SK-N-SH (cell line): ENCODE measurements at regions not wholly inside any gene's neighbourhood (a gene's known extent, or its start where the extent isn't known, plus 50 kb on each side); places are given as distances from the start of the nearest gene placed in this dataset.

ENCODE experiments used
- CTCF ChIA-PET: fragments of 300-600, 350-600 bp; formaldehyde crosslinking; extraction: SDS; loops from one replicate; lab custom pipeline; 2021; lab: Yijun Ruan, JAX
- POLR2A ChIA-PET: fragments of 350-600 bp; sonication (Branson Sonifier 250); formaldehyde crosslinking; extraction: SDS; loops from one replicate; lab custom pipeline; 2020; ENCODE audit warnings: antibody characterized with exemption, inconsistent platforms; lab: Yijun Ruan, JAX
- DNase-seq: peaks from one replicate; pipeline ENCODE4 v3.0.0; 2012
- H2AFZ ChIP-seq: fragments of 200-600 bp; sonication (generic); 2 replicates; pipeline ENCODE4 v1.8.1; 2016; ENCODE audit warnings: antibody characterized with exemption, mild to moderate bottlenecking, low read depth
- H3F3A ChIP-seq: fragments of 200-600 bp; sonication (generic); replicated peaks from 2 replicates; pipeline ENCODE3; 2016; ENCODE audit warnings: antibody characterized with exemption, mild to moderate bottlenecking; ENCODE audit not compliant: insufficient read depth
- H3K27ac ChIP-seq, 2 experiments: fragments of 200-500 bp in 1 of 2; fragments of 200-600 bp in 1 of 2; sonication (Bioruptor generic) in 1 of 2; sonication (generic), shearing (Covaris generic) in 1 of 2; 2 replicates each; pipeline versions ENCODE4 v1.5.1 to v1.6.1; 2014 to 2016; ENCODE audit warnings: low read depth in 2 of 2, inconsistent platforms in 1 of 2, low read length in 1 of 2, mild to moderate bottlenecking in 1 of 2, mixed read lengths in 1 of 2
- H3K27me3 ChIP-seq: fragments of 200-600 bp; sonication (generic), shearing (Covaris generic); 2 replicates; pipeline ENCODE4 v1.6.1; 2016; ENCODE audit warnings: mixed run types; ENCODE audit not compliant: insufficient read depth
- H3K36me3 ChIP-seq, 2 experiments: fragments of 200-500 bp in 1 of 2; fragments of 200-600 bp in 1 of 2; sonication (Bioruptor generic) in 1 of 2; sonication (generic) in 1 of 2; replicated peaks in 1 of 2; 2 replicates each; pipeline versions ENCODE3 to v1.5.1; 2014 to 2016; ENCODE audit warnings: low read length in 1 of 2, mild to moderate bottlenecking in 1 of 2; ENCODE audit not compliant: insufficient read depth in 2 of 2, control insufficient read depth in 1 of 2
- H3K4me1 ChIP-seq, 2 experiments: fragments of 200-500 bp in 1 of 2; fragments of 200-600 bp in 1 of 2; sonication (Bioruptor generic) in 1 of 2; sonication (generic), shearing (Covaris generic) in 1 of 2; 2 replicates each; pipeline versions ENCODE4 v1.5.1 to v1.6.1; 2014 to 2016; ENCODE audit warnings: low read depth in 1 of 2, low read length in 1 of 2, mixed run types in 1 of 2; ENCODE audit not compliant: insufficient read depth in 2 of 2, control insufficient read depth in 1 of 2
- H3K4me2 ChIP-seq: fragments of 200-600 bp; sonication (generic), shearing (Covaris generic); 2 replicates; pipeline ENCODE4 v1.6.1; 2017; ENCODE audit warnings: mixed run types
- H3K4me3 ChIP-seq, 2 experiments: fragments of 200-500 bp in 1 of 2; fragments of 200-600 bp in 1 of 2; sonication (Bioruptor generic) in 1 of 2; sonication (generic), shearing (Covaris generic) in 1 of 2; 2 replicates each; pipeline versions ENCODE4 v1.5.1 to v1.8.1; 2014 to 2016; ENCODE audit warnings: low read depth in 2 of 2, inconsistent platforms in 1 of 2, low read length in 1 of 2, mild to moderate bottlenecking in 1 of 2, mixed read lengths in 1 of 2, moderate library complexity in 1 of 2
- H3K79me2 ChIP-seq: fragments of 200-600 bp; sonication (generic); 2 replicates; pipeline ENCODE4 v1.8.1; 2017; ENCODE audit warnings: mild to moderate bottlenecking; ENCODE audit not compliant: insufficient read depth
- H3K9ac ChIP-seq: fragments of 200-600 bp; sonication (generic); 2 replicates; pipeline ENCODE4 v1.6.1; 2017; ENCODE audit warnings: mixed run types
- H3K9me2 ChIP-seq: fragments of 200-600 bp; sonication (generic); 2 replicates; pipeline ENCODE4 v1.6.1; 2017; ENCODE audit warnings: mixed run types
- H3K9me3 ChIP-seq: fragments of 200-600 bp; sonication (generic); 2 replicates; pipeline ENCODE4 v1.6.1; 2017; ENCODE audit warnings: mixed run types, mild to moderate bottlenecking, moderate library complexity
- H4K20me1 ChIP-seq: fragments of 200-600 bp; sonication (generic); 2 replicates; pipeline ENCODE4 v1.6.1; 2017; ENCODE audit warnings: mild to moderate bottlenecking, mixed run types; ENCODE audit not compliant: insufficient read depth
- ELF1 ChIP-seq: IDR thresholded peaks from 2 replicates; pipeline ENCODE4 v1.4.0; 2012
- FOSL2 ChIP-seq: IDR thresholded peaks from 2 replicates; pipeline ENCODE4 v1.4.0; 2012; ENCODE audit warnings: low read depth, mild to moderate bottlenecking, moderate library complexity, borderline replicate concordance
- FOXJ3 ChIP-seq: sonication (generic); formaldehyde crosslinking; IDR thresholded peaks from 2 replicates; pipeline ENCODE4 v1.5.1; 2020; ENCODE audit warnings: mild to moderate bottlenecking, missing genetic modification reagents
- FOXM1 ChIP-seq: IDR thresholded peaks from 2 replicates; pipeline ENCODE4 v1.4.0; 2012; ENCODE audit warnings: low read depth, mild to moderate bottlenecking
- JUND ChIP-seq: IDR thresholded peaks from 2 replicates; pipeline ENCODE4 v1.4.0; 2012
- MXI1 ChIP-seq: IDR thresholded peaks from 2 replicates; pipeline ENCODE4 v1.6.1; 2012; ENCODE audit warnings: mild to moderate bottlenecking, low read depth, low read length, improper control_type of control experiment
- POLR2AphosphoS5 ChIP-seq: IDR thresholded peaks from 2 replicates; pipeline ENCODE4 v1.6.1; 2012; ENCODE audit warnings: low read depth, low read length
- RAD21 ChIP-seq: IDR thresholded peaks from 2 replicates; pipeline ENCODE4 v1.6.1; 2012; ENCODE audit warnings: mild to moderate bottlenecking, low read length
- RFX5 ChIP-seq: IDR thresholded peaks from 2 replicates; pipeline ENCODE4 v1.6.1; 2012; ENCODE audit warnings: mild to moderate bottlenecking, improper control_type of control experiment, low read length
- RXRA ChIP-seq: IDR thresholded peaks from 2 replicates; pipeline ENCODE4 v1.4.0; 2012; ENCODE audit warnings: low read depth, mild to moderate bottlenecking, borderline replicate concordance
- SIN3A ChIP-seq: IDR thresholded peaks from 2 replicates; pipeline ENCODE4 v1.6.1; 2012; ENCODE audit warnings: low read depth, mild to moderate bottlenecking, low read length, moderate library complexity, borderline replicate concordance
- TAF1 ChIP-seq: IDR thresholded peaks from 2 replicates; pipeline ENCODE4 v1.6.1; 2012; ENCODE audit warnings: low read depth, mild to moderate bottlenecking, low read length, moderate library complexity, borderline replicate concordance
- YY1 ChIP-seq: IDR thresholded peaks from 2 replicates; pipeline ENCODE4 v1.4.0; 2012; ENCODE audit warnings: low read depth, mild to moderate bottlenecking
- WGBS: methylation state at CpG from one replicate; pipeline ENCODE4 v1.1.6; 2017; ENCODE audit warnings: low lambda C conversion rate; 5-methylcytosine and 5-hydroxymethylcytosine counted together
- TF ChIP-seq, protein P1 (sequence below): IDR thresholded peaks from 2 replicates; pipeline ENCODE4; 2012
- TF ChIP-seq, protein P2 (sequence below): fragments of 150-350 bp; IDR thresholded peaks from 2 replicates; pipeline ENCODE4 v1.6.1; 2016; ENCODE audit warnings: mild to moderate bottlenecking, low read depth, low read length
- TF ChIP-seq, protein P3 (sequence below): fragments of 200-600 bp; sonication (generic); IDR thresholded peaks from 2 replicates; pipeline ENCODE4 v1.6.1; 2017; ENCODE audit warnings: antibody characterized with exemption, mild to moderate bottlenecking, moderate library complexity
- TF ChIP-seq, protein P4 (sequence below): IDR thresholded peaks from 2 replicates; pipeline ENCODE4 v1.6.1; 2012; ENCODE audit warnings: mild to moderate bottlenecking, low read depth, low read length, moderate library complexity
- TF ChIP-seq, protein P5 (sequence below): IDR thresholded peaks from 2 replicates; pipeline ENCODE4 v1.4.0; 2012; ENCODE audit warnings: low read depth, borderline replicate concordance
- TF ChIP-seq, protein P6 (sequence below): fragments of 150-350 bp; IDR thresholded peaks from 2 replicates; pipeline ENCODE4 v1.6.1; 2017; ENCODE audit warnings: antibody characterized with exemption, low read length, low read depth, borderline replicate concordance

DNA sequence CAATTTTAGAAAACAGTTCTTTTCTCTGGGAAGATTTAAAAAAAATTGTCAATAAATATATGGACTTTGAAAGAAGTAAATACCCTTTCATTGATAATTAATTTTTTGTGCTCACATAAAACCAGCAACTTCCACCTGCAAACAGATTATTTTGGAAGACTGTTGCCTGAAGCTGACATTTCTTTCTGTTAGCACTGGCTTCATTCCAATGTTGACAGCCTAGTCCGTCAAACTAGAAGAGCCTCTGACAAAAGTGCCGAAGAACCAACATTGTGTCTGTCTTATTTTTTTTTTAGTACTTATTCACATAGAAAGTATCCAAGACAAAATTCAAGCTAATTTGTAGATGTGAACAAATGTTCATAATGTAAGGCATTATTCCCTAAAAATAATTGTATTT is 108.6 kb upstream of the TMEM161B start:
- Histone ChIP-seq H3K27ac (no peak overlapping the region), H3K4me3 (no peak overlapping the region), H2AFZ (no peak overlapping the region), H3K27me3 (no peaks in the 10 kb centered on the region), H3F3A (no peaks in the 10 kb centered on the region), H3K4me2 (no peak overlapping the region), H3K9me2 (no peaks in the 10 kb centered on the region), H3K9ac (no peak overlapping the region), H3K79me2 (no peaks in the 10 kb centered on the region), H3K9me3 (no peaks in the 10 kb centered on the region), H3K36me3 (no peaks in the 10 kb centered on the region), H4K20me1 (no peaks in the 10 kb centered on the region), H3K4me1 (no peaks in the 10 kb centered on the region)
- CTCF ChIA-PET = no interaction called here
- TF ChIP-seq RXRA = no peak
- POLR2A ChIA-PET = no interaction called here
- DNase-seq = no peak
- 8% methylated on average over 2 of the region's 2 CpGs for WGBS

DNA sequence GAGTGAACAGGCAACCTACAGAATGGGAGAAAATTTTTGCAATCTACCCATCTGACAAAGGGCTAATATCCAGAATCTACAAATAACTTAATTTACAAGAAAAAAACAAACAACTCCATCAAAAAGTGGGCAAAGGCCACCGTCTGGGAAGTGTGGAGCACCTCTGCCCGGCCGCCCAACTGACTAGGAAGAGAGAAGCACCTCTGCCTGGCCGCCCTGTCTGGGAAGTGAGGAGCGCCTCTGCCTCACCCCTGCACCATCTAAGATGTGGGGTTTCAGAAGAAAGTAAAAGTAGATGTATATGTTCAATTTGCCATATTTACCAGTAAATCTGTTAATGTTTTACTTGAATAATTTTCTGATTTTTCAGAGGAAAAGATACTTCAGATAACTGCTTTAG is 108.1 kb upstream of the TMEM161B start:
- H3K9me3 ChIP-seq = no peaks in the 10 kb centered on the region
- TF ChIP-seq POLR2AphosphoS5 (no peak), SIN3A (no peak), TAF1 (no peak), RAD21 (no peak), FOXM1 (no peak), MXI1 (no peak), FOSL2 (no peak), JUND (no peak), FOXJ3 (CRISPR knock-in tag) (no peak), RFX5 (no peak), ELF1 (no peak), YY1 (no peak)
- TF ChIP-seq, protein P1, sequence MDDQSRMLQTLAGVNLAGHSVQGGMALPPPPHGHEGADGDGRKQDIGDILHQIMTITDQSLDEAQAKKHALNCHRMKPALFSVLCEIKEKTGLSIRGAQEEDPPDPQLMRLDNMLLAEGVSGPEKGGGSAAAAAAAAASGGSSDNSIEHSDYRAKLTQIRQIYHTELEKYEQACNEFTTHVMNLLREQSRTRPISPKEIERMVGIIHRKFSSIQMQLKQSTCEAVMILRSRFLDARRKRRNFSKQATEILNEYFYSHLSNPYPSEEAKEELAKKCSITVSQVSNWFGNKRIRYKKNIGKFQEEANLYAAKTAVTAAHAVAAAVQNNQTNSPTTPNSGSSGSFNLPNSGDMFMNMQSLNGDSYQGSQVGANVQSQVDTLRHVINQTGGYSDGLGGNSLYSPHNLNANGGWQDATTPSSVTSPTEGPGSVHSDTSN = no peak
- TF ChIP-seq, protein P2, sequence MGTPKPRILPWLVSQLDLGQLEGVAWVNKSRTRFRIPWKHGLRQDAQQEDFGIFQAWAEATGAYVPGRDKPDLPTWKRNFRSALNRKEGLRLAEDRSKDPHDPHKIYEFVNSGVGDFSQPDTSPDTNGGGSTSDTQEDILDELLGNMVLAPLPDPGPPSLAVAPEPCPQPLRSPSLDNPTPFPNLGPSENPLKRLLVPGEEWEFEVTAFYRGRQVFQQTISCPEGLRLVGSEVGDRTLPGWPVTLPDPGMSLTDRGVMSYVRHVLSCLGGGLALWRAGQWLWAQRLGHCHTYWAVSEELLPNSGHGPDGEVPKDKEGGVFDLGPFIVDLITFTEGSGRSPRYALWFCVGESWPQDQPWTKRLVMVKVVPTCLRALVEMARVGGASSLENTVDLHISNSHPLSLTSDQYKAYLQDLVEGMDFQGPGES = no peak
- TF ChIP-seq, protein P3, sequence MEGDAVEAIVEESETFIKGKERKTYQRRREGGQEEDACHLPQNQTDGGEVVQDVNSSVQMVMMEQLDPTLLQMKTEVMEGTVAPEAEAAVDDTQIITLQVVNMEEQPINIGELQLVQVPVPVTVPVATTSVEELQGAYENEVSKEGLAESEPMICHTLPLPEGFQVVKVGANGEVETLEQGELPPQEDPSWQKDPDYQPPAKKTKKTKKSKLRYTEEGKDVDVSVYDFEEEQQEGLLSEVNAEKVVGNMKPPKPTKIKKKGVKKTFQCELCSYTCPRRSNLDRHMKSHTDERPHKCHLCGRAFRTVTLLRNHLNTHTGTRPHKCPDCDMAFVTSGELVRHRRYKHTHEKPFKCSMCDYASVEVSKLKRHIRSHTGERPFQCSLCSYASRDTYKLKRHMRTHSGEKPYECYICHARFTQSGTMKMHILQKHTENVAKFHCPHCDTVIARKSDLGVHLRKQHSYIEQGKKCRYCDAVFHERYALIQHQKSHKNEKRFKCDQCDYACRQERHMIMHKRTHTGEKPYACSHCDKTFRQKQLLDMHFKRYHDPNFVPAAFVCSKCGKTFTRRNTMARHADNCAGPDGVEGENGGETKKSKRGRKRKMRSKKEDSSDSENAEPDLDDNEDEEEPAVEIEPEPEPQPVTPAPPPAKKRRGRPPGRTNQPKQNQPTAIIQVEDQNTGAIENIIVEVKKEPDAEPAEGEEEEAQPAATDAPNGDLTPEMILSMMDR = no peak
- TF ChIP-seq, protein P4, sequence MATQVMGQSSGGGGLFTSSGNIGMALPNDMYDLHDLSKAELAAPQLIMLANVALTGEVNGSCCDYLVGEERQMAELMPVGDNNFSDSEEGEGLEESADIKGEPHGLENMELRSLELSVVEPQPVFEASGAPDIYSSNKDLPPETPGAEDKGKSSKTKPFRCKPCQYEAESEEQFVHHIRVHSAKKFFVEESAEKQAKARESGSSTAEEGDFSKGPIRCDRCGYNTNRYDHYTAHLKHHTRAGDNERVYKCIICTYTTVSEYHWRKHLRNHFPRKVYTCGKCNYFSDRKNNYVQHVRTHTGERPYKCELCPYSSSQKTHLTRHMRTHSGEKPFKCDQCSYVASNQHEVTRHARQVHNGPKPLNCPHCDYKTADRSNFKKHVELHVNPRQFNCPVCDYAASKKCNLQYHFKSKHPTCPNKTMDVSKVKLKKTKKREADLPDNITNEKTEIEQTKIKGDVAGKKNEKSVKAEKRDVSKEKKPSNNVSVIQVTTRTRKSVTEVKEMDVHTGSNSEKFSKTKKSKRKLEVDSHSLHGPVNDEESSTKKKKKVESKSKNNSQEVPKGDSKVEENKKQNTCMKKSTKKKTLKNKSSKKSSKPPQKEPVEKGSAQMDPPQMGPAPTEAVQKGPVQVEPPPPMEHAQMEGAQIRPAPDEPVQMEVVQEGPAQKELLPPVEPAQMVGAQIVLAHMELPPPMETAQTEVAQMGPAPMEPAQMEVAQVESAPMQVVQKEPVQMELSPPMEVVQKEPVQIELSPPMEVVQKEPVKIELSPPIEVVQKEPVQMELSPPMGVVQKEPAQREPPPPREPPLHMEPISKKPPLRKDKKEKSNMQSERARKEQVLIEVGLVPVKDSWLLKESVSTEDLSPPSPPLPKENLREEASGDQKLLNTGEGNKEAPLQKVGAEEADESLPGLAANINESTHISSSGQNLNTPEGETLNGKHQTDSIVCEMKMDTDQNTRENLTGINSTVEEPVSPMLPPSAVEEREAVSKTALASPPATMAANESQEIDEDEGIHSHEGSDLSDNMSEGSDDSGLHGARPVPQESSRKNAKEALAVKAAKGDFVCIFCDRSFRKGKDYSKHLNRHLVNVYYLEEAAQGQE = no peak
- TF ChIP-seq, protein P5, sequence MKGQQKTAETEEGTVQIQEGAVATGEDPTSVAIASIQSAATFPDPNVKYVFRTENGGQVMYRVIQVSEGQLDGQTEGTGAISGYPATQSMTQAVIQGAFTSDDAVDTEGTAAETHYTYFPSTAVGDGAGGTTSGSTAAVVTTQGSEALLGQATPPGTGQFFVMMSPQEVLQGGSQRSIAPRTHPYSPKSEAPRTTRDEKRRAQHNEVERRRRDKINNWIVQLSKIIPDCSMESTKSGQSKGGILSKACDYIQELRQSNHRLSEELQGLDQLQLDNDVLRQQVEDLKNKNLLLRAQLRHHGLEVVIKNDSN = no peak
- TF ChIP-seq, protein P6, sequence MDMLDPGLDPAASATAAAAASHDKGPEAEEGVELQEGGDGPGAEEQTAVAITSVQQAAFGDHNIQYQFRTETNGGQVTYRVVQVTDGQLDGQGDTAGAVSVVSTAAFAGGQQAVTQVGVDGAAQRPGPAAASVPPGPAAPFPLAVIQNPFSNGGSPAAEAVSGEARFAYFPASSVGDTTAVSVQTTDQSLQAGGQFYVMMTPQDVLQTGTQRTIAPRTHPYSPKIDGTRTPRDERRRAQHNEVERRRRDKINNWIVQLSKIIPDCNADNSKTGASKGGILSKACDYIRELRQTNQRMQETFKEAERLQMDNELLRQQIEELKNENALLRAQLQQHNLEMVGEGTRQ = no peak
- no peak overlapping the region for H2AFZ ChIP-seq
- H3K9ac ChIP-seq = no peak overlapping the region
- H3K36me3 ChIP-seq = no peaks in the 10 kb centered on the region
- WGBS = 5% methylated on average over 5 of the region's 5 CpGs
- H3F3A ChIP-seq = no peaks in the 10 kb centered on the region
- no peak overlapping the region for H3K4me2 ChIP-seq
- no peak overlapping the region for H3K27ac ChIP-seq
- no peaks in the 10 kb centered on the region for H3K79me2 ChIP-seq
- H3K9me2 ChIP-seq = no peaks in the 10 kb centered on the region
- no peaks in the 10 kb centered on the region for H3K4me1 ChIP-seq
- no peak for DNase-seq
- H3K27me3 ChIP-seq = no peaks in the 10 kb centered on the region
- H3K4me3 ChIP-seq = no peak overlapping the region
- H4K20me1 ChIP-seq = no peaks in the 10 kb centered on the region
- CTCF ChIA-PET = no interaction called here
- POLR2A ChIA-PET = no interaction called here
